ENCODE measurements at regions not wholly inside any gene's neighbourhood (a gene's known extent, or its start where the extent isn't known, plus 50 kb on each side); places are given as distances from the start of the nearest gene placed in this dataset.
A peak's percentile ranks its signal among the peaks of the same experiment; 100 is the strongest.

DNA sequence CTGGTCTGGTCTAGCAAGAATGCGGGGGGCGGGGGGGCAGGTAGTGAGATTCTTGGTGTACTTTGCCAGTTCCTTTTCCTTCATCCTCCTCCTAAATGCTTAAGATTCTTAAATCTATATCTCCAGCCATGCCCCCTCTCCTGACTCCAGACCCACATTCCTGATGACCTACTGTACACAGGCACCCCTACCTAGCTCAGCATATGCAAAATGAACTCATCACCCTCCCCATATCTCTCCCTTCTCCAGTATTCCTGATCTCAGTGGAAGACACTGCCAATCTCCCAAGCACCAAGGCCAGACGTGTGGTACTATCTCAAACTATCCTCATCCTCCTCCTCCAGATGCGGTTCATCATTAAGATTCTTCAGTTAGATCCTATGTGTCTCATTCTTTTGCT is 215.8 kb downstream of the SPTSSA start:
- Histone ChIP-seq H3K9ac (ENCODE audit: low read length in 2 of 2) (no peak overlapping the region), H3K27me3 (ENCODE audit: control insufficient read depth in 1 of 2, insufficient read depth in 2 of 2, low read length in 2 of 2) (no peaks in the 10 kb centered on the region), H3K36me3 (ENCODE audit: control insufficient read depth in 2 of 2, insufficient read depth in 2 of 2, low read length in 2 of 2) (no peaks in the 10 kb centered on the region), H3K9me3 (ENCODE audit: control insufficient read depth in 2 of 2, low read length in 2 of 2) (no peaks in the 10 kb centered on the region), H3K4me1 (ENCODE audit: control insufficient read depth, insufficient read depth, low read length) (peaks cover 6% of the 10 kb centered on the region), H3K27ac (ENCODE audit: low read length) (no peak overlapping the region), H3K4me3 (ENCODE audit: low read length in 2 of 2) (no peak overlapping the region)

DNA sequence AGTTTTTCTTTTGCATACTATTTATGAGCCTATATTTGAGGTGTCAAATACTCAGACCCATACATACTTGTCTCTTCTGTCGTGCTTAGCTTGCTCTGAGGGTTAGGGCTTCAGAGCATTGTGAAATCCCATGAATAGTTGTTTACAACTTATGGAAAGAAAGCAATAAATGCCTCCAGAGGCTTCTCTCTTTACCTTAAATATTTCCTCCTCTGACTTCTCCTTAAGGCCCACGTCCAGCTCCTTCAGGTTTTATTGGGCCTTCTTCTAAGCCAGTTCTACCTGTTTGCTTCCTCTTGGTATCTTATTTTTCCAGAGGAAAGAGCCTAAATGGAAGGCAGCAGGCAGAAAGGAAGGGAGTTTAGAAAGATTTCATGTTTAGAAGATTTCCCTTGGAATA is 218.6 kb downstream of the SPTSSA start:
- Histone ChIP-seq H3K9ac (ENCODE audit: low read length in 2 of 2) (no peak overlapping the region), H3K27ac (ENCODE audit: low read length) (no peak overlapping the region), H3K9me3 (ENCODE audit: control insufficient read depth in 2 of 2, low read length in 2 of 2) (no peaks in the 10 kb centered on the region), H3K4me1 (ENCODE audit: control insufficient read depth, insufficient read depth, low read length) (peaks cover 11% of the 10 kb centered on the region), H3K27me3 (ENCODE audit: control insufficient read depth in 1 of 2, insufficient read depth in 2 of 2, low read length in 2 of 2) (no peaks in the 10 kb centered on the region), H3K4me3 (ENCODE audit: low read length in 2 of 2) (no peak overlapping the region), H3K36me3 (ENCODE audit: control insufficient read depth in 2 of 2, insufficient read depth in 2 of 2, low read length in 2 of 2) (no peaks in the 10 kb centered on the region)

GRCh38 chr14:34243001-34243400 is 219.0 kb downstream of the SPTSSA start:
- H3K27me3 ChIP-seq (ENCODE audit: control insufficient read depth in 1 of 2, insufficient read depth in 2 of 2, low read length in 2 of 2) = no peaks in the 10 kb centered on the region
- no peaks in the 10 kb centered on the region for H3K9me3 ChIP-seq (ENCODE audit: control insufficient read depth in 2 of 2, low read length in 2 of 2)
- no peaks in the 10 kb centered on the region for H3K36me3 ChIP-seq (ENCODE audit: control insufficient read depth in 2 of 2, insufficient read depth in 2 of 2, low read length in 2 of 2)
- no peak overlapping the region for H3K27ac ChIP-seq (ENCODE audit: low read length)
- H3K9ac ChIP-seq (ENCODE audit: low read length in 2 of 2) = no peak overlapping the region
- H3K4me3 ChIP-seq (ENCODE audit: low read length in 2 of 2) = no peak overlapping the region
- H3K4me1 ChIP-seq (ENCODE audit: control insufficient read depth, insufficient read depth, low read length) = peaks cover 11% of the 10 kb centered on the region

DNA sequence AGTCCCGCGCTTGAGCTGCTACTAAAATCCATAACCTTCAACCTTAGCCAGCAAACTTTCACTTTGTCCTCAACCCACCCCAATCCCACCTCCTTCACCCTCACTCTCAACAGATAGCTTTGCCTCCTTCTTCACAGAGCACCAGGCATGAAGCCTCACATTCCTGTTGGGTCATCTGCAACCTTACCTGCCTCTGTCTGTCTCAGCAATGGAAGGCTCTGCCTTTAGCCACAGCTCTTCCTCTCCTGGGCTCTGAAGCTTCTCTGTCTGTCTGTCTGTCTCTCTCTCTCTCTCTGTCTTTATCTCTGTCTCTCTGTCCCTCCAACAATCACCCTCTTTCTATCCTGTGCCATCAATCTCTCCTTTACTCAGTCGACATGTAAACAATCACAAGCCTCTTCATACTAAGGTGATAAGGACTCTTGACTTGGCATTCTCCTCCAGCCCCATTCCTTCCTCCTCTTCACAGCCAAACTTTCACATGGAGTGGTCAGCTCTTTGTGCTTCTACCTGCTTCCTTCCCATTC is 220.8 kb downstream of the SPTSSA start:
- Histone ChIP-seq H3K9me3 (ENCODE audit: control insufficient read depth in 2 of 2, low read length in 2 of 2) (no peaks in the 10 kb centered on the region), H3K36me3 (ENCODE audit: control insufficient read depth in 2 of 2, insufficient read depth in 2 of 2, low read length in 2 of 2) (no peaks in the 10 kb centered on the region), H3K4me3 (ENCODE audit: low read length in 2 of 2) (no peak overlapping the region), H3K9ac (ENCODE audit: low read length in 2 of 2) (no peak overlapping the region), H3K4me1 (ENCODE audit: control insufficient read depth, insufficient read depth, low read length) (peaks cover 14% of the 10 kb centered on the region), H3K27me3 (ENCODE audit: control insufficient read depth in 1 of 2, insufficient read depth in 2 of 2, low read length in 2 of 2) (no peaks in the 10 kb centered on the region), H3K27ac (ENCODE audit: low read length) (no peak overlapping the region)

DNA sequence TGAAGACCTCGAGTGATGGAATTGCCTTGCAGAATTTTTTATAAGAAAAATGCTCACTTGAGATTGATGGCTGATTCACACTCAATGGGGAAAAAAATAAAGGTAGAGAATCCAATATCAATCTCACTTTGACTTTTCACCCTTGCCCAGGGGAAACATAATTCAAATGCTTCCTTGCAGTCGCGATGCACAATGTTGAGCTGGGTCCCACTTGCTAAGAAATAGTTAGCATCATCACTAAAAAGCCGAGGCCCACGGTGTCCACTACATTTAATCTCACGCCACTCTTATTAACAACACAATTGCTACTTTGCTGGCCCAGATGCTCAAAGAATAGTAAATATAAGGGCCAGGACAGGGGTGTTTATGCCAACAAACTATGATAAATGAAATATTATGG is 223.4 kb downstream of the SPTSSA start:
- no peak overlapping the region for H3K27ac ChIP-seq (ENCODE audit: low read length)
- H3K9ac ChIP-seq (ENCODE audit: low read length in 2 of 2) = no peak overlapping the region
- H3K36me3 ChIP-seq (ENCODE audit: control insufficient read depth in 2 of 2, insufficient read depth in 2 of 2, low read length in 2 of 2) = no peaks in the 10 kb centered on the region
- no peaks in the 10 kb centered on the region for H3K27me3 ChIP-seq (ENCODE audit: control insufficient read depth in 1 of 2, insufficient read depth in 2 of 2, low read length in 2 of 2)
- no peaks in the 10 kb centered on the region for H3K9me3 ChIP-seq (ENCODE audit: control insufficient read depth in 2 of 2, low read length in 2 of 2)
- H3K4me1 ChIP-seq (ENCODE audit: control insufficient read depth, insufficient read depth, low read length) = peaks cover 34% of the 10 kb centered on the region
- H3K4me3 ChIP-seq (ENCODE audit: low read length in 2 of 2) = no peak overlapping the region

DNA sequence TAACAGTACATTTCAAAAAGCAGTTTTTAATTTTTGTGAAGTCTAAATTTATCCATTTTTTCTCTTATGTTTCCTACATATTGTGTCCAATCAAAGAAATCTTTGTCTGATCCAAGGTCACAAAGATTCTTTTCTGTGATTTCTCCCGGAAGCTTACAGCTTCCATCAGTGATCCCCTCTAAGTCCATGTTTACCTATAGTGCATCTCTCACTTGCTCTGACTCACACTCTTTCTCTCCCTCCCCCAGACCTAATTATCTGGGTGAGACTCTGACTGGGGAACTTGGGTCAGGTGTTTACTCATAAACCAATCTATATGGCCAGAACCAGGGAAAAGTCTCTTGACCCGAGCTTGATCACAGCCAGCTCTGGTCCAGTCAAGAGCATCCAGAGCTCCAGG is 224.4 kb downstream of the SPTSSA start:
- Histone ChIP-seq H3K27ac (ENCODE audit: low read length) (peak overlapping the region; percentile 77), H3K9ac (ENCODE audit: low read length in 2 of 2) (no peak overlapping the region)

GRCh38 chr14:34237081-34237480 is 225.0 kb downstream of the SPTSSA start:
- no peaks in the 10 kb centered on the region for H3K9me3 ChIP-seq (ENCODE audit: control insufficient read depth in 2 of 2, low read length in 2 of 2)
- H3K9ac ChIP-seq (ENCODE audit: low read length in 2 of 2) = no peak overlapping the region
- H3K36me3 ChIP-seq (ENCODE audit: control insufficient read depth in 2 of 2, insufficient read depth in 2 of 2, low read length in 2 of 2) = no peaks in the 10 kb centered on the region
- peak overlapping the region; percentile 77 for H3K27ac ChIP-seq (ENCODE audit: low read length)
- no peak overlapping the region for H3K4me3 ChIP-seq (ENCODE audit: low read length in 2 of 2)
- peaks cover 37% of the 10 kb centered on the region for H3K4me1 ChIP-seq (ENCODE audit: control insufficient read depth, insufficient read depth, low read length)
- H3K27me3 ChIP-seq (ENCODE audit: control insufficient read depth in 1 of 2, insufficient read depth in 2 of 2, low read length in 2 of 2) = no peaks in the 10 kb centered on the region

More for the DNA sequence above, 224.4 kb downstream of the SPTSSA start:
- Histone ChIP-seq H3K36me3 (ENCODE audit: control insufficient read depth in 2 of 2, insufficient read depth in 2 of 2, low read length in 2 of 2) (no peaks in the 10 kb centered on the region), H3K27me3 (ENCODE audit: control insufficient read depth in 1 of 2, insufficient read depth in 2 of 2, low read length in 2 of 2) (no peaks in the 10 kb centered on the region), H3K9me3 (ENCODE audit: control insufficient read depth in 2 of 2, low read length in 2 of 2) (no peaks in the 10 kb centered on the region), H3K4me1 (ENCODE audit: control insufficient read depth, insufficient read depth, low read length) (peaks cover 37% of the 10 kb centered on the region), H3K4me3 (ENCODE audit: low read length in 2 of 2) (no peak overlapping the region)

DNA sequence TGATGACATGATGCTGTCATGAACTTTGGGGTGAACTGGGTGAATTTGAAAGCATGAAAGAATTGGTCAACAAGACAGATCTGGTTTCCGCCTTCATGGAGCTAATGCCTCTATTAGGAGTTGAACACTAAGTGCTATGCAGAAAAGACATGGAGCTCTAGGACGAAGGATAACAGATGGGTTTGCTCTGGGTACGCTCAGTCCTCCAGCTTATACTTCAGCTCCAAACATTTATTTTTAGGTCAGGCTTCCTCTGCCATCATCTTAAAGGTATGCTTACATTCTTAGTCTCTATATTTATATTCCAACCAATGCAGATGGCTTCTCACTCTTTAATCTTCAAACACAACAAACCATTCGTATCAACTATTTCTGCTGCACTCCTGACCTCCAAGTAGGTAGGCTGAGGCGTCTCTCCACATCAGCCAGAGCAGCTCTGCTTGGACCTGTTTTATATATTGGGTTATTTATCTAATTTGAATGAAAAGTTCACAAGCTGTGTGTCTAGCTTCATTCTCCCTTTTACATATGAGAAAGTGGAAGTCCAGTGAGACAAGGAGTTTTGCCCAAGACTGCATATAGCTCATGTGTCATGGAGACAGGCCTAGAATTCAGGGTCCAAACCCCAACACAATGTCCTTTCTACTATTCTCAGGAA is 226.3 kb downstream of the SPTSSA start:
- peak overlapping the region in 1 of 2 donors; percentile 20 for H3K4me3 ChIP-seq (ENCODE audit: low read length in 2 of 2)
- H3K9me3 ChIP-seq (ENCODE audit: control insufficient read depth in 2 of 2, low read length in 2 of 2) = no peaks in the 10 kb centered on the region

DNA sequence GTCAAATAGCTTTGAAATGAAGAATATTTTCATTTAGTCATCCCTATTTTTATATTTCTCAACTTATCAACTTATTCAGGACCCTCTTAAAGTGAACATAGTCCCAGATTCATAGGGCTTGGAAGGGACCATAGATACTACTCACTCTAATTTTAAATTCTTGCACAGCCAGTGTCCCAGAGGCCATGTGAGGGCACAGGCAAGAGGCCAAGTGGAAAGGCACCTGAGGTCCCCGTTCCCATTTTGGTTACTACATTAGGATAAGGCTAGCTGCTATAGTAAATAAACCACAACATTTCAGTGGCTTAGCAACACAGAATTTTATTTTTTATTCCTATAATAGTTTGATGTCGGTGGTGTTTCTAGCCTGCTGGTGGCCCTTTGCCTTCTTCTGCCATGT is 227.8 kb downstream of the SPTSSA start:
- no peaks in the 10 kb centered on the region for H3K36me3 ChIP-seq (ENCODE audit: control insufficient read depth in 2 of 2, insufficient read depth in 2 of 2, low read length in 2 of 2)
- H3K9ac ChIP-seq (ENCODE audit: low read length in 2 of 2) = peak overlapping the region; percentile 41 to 42
- peak overlapping the region; percentile 77 for H3K27ac ChIP-seq (ENCODE audit: low read length)
- H3K27me3 ChIP-seq (ENCODE audit: control insufficient read depth in 1 of 2, insufficient read depth in 2 of 2, low read length in 2 of 2) = no peaks in the 10 kb centered on the region
- no peak overlapping the region for H3K4me3 ChIP-seq (ENCODE audit: low read length in 2 of 2)
- peaks cover 40% of the 10 kb centered on the region for H3K4me1 ChIP-seq (ENCODE audit: control insufficient read depth, insufficient read depth, low read length)
- no peaks in the 10 kb centered on the region for H3K9me3 ChIP-seq (ENCODE audit: control insufficient read depth in 2 of 2, low read length in 2 of 2)

More for the DNA sequence above, 226.3 kb downstream of the SPTSSA start:
- Histone ChIP-seq H3K36me3 (ENCODE audit: control insufficient read depth in 2 of 2, insufficient read depth in 2 of 2, low read length in 2 of 2) (no peaks in the 10 kb centered on the region), H3K9ac (ENCODE audit: low read length in 2 of 2) (peak overlapping the region; percentile 37 to 41), H3K4me1 (ENCODE audit: control insufficient read depth, insufficient read depth, low read length) (peaks cover 44% of the 10 kb centered on the region), H3K27me3 (ENCODE audit: control insufficient read depth in 1 of 2, insufficient read depth in 2 of 2, low read length in 2 of 2) (no peaks in the 10 kb centered on the region), H3K27ac (ENCODE audit: low read length) (peak overlapping the region; percentile 77)

GRCh38 chr14:34233619-34234018 is 228.4 kb downstream of the SPTSSA start:
- Histone ChIP-seq H3K27me3 (ENCODE audit: control insufficient read depth in 1 of 2, insufficient read depth in 2 of 2, low read length in 2 of 2) (no peaks in the 10 kb centered on the region), H3K9me3 (ENCODE audit: control insufficient read depth in 2 of 2, low read length in 2 of 2) (no peaks in the 10 kb centered on the region), H3K4me1 (ENCODE audit: control insufficient read depth, insufficient read depth, low read length) (peaks cover 42% of the 10 kb centered on the region), H3K27ac (ENCODE audit: low read length) (peak overlapping the region; percentile 77), H3K36me3 (ENCODE audit: control insufficient read depth in 2 of 2, insufficient read depth in 2 of 2, low read length in 2 of 2) (no peaks in the 10 kb centered on the region), H3K4me3 (ENCODE audit: low read length in 2 of 2) (peak overlapping the region in 1 of 2 donors; percentile 16), H3K9ac (ENCODE audit: low read length in 2 of 2) (no peak overlapping the region)

- H3K9ac ChIP-seq (ENCODE audit: low read length in 2 of 2) = no peak overlapping the region
- H3K27me3 ChIP-seq (ENCODE audit: control insufficient read depth in 1 of 2, insufficient read depth in 2 of 2, low read length in 2 of 2) = no peaks in the 10 kb centered on the region
- H3K4me3 ChIP-seq (ENCODE audit: low read length in 2 of 2) = no peak overlapping the region
- H3K9me3 ChIP-seq (ENCODE audit: control insufficient read depth in 2 of 2, low read length in 2 of 2) = no peaks in the 10 kb centered on the region
- H3K4me1 ChIP-seq (ENCODE audit: control insufficient read depth, insufficient read depth, low read length) = peaks cover 50% of the 10 kb centered on the region
- H3K36me3 ChIP-seq (ENCODE audit: control insufficient read depth in 2 of 2, insufficient read depth in 2 of 2, low read length in 2 of 2) = no peaks in the 10 kb centered on the region
- peak overlapping the region; percentile 77 for H3K27ac ChIP-seq (ENCODE audit: low read length)
Measured at GRCh38 chr14:34232790-34233189, 229.2 kb downstream of the SPTSSA start.

All from stomach smooth muscle (tissue), 2 donors.